WERI-Rb-1 (cell line): ENCODE measurements at regions not wholly inside any gene's neighbourhood (a gene's known extent, or its start where the extent isn't known, plus 50 kb on each side); places are given as distances from the start of the nearest gene placed in this dataset.

Source experiments
- DNase-seq: peaks from one replicate; pipeline ENCODE4 v3.0.0-alpha.2; 2020
- H3K27ac ChIP-seq: fragments of 250-450 bp; sonication (Bioruptor Pico); 2 replicates; pipeline ENCODE4 v1.5.1; 2020; ENCODE audit warnings: mild to moderate bottlenecking, moderate library complexity
- H3K27me3 ChIP-seq: fragments of 250-450 bp; sonication (Bioruptor Pico); 2 replicates; pipeline ENCODE4 v1.5.1; 2021; ENCODE audit warnings: mild to moderate bottlenecking, low read depth, moderate library complexity; ENCODE audit not compliant: insufficient read depth, severe bottlenecking
- H3K36me3 ChIP-seq: fragments of 250-450 bp; sonication (Bioruptor Pico); 2 replicates; pipeline ENCODE4 v1.5.1; 2020; ENCODE audit warnings: mild to moderate bottlenecking, moderate library complexity
- H3K4me3 ChIP-seq: 2 replicates; pipeline ENCODE4 v1.5.1; 2011; ENCODE audit warnings: low read depth, mild to moderate bottlenecking, control low read depth, low read length
- H3K9me3 ChIP-seq: fragments of 250-450 bp; sonication (Bioruptor Pico); 2 replicates; pipeline ENCODE4 v1.5.1; 2021; ENCODE audit warnings: mild to moderate bottlenecking, moderate library complexity; ENCODE audit not compliant: severe bottlenecking
- TF ChIP-seq, protein P1 (sequence below): IDR thresholded peaks from 2 replicates; pipeline ENCODE4 v1.5.1; 2011; ENCODE audit warnings: low read depth, mild to moderate bottlenecking, control low read depth, inconsistent platforms, low read length

DNA sequence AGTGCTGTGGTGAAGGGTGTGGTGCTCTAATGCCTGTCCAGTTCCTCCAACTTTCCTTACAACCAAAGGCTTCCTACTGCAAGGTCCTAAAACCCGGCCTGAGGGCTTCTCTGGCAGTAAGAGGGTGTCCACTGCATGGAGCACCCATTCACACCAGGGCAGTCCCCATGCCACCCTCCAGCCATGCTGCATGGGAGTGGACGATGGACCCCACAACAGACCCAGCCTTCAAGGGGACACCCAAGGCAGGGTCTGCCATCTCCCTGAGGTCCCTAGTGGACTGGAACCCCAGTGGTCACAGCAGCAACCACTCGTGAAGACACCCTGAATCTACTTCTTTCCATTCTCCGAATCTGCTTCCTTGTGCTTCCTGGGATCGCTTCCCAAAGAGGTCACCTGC, 117.6 kb upstream of the SOX1 start:
- DNase-seq, result no peak
- Histone ChIP-seq H3K9me3 (peaks cover 4% of the 10 kb centered on the region), H3K4me3 (no peak overlapping the region), H3K36me3 (no peaks in the 10 kb centered on the region), H3K27ac (no peak overlapping the region), H3K27me3 (peaks cover 98% of the 10 kb centered on the region)
- TF ChIP-seq, protein P1, sequence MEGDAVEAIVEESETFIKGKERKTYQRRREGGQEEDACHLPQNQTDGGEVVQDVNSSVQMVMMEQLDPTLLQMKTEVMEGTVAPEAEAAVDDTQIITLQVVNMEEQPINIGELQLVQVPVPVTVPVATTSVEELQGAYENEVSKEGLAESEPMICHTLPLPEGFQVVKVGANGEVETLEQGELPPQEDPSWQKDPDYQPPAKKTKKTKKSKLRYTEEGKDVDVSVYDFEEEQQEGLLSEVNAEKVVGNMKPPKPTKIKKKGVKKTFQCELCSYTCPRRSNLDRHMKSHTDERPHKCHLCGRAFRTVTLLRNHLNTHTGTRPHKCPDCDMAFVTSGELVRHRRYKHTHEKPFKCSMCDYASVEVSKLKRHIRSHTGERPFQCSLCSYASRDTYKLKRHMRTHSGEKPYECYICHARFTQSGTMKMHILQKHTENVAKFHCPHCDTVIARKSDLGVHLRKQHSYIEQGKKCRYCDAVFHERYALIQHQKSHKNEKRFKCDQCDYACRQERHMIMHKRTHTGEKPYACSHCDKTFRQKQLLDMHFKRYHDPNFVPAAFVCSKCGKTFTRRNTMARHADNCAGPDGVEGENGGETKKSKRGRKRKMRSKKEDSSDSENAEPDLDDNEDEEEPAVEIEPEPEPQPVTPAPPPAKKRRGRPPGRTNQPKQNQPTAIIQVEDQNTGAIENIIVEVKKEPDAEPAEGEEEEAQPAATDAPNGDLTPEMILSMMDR, result no peak

DNA sequence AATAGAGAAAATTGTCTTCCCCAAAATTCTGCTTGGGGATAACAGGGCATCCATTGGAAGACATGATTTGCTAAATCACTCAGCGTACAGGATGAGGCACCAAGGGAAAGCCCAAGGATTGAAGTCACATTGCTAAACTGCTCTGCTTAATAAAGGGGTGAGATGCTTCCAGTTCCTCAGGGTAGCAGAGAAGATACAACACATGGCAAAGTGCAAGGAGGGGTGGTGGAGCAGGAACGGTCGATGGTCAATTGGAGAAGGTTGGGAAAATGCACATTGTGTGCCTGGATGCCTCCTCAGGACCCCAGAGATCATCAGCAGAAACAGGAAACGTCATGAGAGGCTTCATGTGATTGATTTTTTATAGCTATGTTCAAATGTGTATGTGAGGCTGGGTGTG, 116.3 kb upstream of the SOX1 start:
- Histone ChIP-seq H3K36me3 (no peaks in the 10 kb centered on the region), H3K4me3 (no peak overlapping the region), H3K27ac (no peak overlapping the region), H3K27me3 (peaks cover 100% of the 10 kb centered on the region), H3K9me3 (peaks cover 9% of the 10 kb centered on the region)
- no peak for DNase-seq
- TF ChIP-seq, protein P1, result no peak

DNA sequence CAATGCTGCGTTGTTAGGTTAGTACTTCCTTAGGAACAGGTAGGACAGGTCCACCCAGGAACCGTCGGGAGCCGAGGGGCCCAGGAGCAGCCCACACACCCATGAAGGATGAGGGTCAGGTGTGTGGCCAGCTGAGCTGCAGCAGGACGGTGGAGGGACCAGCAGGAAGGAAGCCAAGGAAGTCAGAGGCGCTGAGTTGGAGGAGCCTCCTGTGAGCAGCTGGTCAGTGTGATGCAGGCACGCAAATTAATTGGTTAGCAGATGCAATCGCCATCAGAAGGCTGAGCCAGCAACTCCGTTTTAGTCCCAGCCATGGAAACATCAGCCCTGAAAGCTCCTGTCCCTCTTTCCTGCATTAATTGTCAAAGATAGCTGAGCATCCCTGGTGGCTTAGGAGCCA, 114.9 kb upstream of the SOX1 start:
- Histone ChIP-seq H3K4me3 (no peak overlapping the region), H3K36me3 (no peaks in the 10 kb centered on the region), H3K27ac (no peak overlapping the region), H3K27me3 (peaks cover 100% of the 10 kb centered on the region), H3K9me3 (peaks cover 13% of the 10 kb centered on the region)
- DNase-seq, result no peak
- TF ChIP-seq, protein P1, result no peak

DNA sequence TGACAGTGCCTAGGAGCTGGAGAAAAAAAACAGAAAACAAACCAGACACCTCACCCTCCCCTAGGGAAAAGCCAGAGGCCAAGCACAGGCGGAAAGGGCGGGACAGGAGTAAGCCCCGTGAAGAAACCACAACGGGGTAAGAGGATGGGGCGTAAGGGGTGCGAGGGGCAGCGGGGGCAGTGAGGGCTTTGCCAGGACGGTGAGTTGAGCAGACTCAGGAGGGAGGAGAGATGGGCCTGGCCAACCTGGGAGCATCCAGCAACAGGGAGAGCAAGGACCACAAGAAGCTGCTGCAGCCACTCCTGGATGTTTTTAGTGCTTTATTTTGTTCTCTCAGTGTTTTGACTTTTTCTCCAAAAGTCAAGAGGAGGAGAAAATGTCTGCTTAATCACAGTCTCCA, 114.1 kb upstream of the SOX1 start:
- H3K36me3 ChIP-seq, result no peaks in the 10 kb centered on the region
- no peak overlapping the region for H3K4me3 ChIP-seq
- peaks cover 13% of the 10 kb centered on the region for H3K9me3 ChIP-seq
- TF ChIP-seq, protein P1, result no peak
- H3K27me3 ChIP-seq, result peaks cover 100% of the 10 kb centered on the region
- no peak overlapping the region for H3K27ac ChIP-seq
- DNase-seq, result no peak

DNA sequence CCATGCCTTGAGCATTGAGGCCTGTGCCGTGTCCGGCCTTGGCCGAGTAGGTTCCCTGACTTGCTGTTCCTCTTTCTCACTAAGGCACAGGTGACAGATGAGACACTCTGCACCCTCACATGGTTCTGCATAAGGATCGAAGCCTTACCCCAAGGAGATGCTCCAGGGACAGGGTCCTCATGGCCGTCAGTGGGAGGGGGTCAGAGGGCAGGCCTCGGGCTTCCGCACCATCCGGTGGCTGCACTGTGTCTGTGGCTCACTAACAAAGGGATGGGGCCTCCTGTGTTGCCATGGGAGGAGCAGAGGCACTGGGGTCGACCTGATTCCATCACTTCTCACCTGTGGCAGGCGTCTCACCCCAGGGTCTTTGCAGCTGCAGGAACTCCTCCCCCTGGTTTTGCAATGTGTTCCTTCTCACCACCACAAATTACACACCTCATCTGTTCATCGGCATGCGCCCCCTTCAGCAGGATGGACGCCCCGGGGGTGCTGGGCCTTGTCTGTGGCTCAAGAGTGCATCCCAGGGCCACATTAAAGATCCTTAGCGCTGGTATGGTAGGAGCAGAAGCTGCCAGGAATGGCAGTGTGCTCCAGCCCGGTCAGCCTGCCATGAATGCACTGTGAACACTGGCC, 113.3 kb upstream of the SOX1 start:
- no peaks in the 10 kb centered on the region for H3K36me3 ChIP-seq
- H3K9me3 ChIP-seq, result peaks cover 13% of the 10 kb centered on the region
- no peak overlapping the region for H3K4me3 ChIP-seq
- TF ChIP-seq, protein P1, result no peak
- peaks cover 100% of the 10 kb centered on the region for H3K27me3 ChIP-seq
- H3K27ac ChIP-seq, result no peak overlapping the region
- no peak for DNase-seq

DNA sequence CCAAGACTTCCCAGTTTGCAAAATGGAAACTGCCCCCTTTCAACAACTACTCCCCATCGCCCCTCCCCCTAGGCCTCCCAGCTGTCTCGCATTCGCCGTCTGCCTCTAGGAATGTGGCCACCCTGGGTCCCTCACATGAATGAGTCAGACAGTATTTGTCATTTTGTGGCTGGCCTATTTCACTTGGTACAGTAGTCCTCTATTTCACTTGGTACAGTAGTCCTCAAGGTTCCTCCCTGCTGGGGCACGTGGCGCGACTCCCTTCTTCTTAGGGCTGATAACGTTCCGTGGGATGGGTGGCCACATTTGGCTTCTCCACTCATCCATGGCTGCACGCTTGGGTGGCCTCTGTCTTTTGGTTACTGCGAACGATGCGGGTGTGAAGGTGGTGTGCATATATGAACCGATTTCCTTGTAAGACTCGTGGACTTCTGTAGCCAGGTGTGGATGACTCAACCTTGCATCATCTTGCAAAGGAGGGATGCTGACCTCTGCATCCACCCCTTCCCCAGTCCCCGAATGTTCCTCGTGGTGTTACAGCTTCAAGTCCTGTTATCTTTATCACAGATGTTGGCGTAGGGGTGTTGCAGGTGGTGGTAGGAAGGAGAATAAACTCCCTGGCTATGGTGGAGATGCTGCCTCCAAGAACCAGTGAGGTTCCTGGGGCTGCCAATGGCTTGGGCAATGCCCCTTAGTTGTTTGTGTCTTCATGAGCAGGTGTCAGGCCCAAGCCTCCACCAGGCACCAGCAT, 112.1 kb upstream of the SOX1 start:
- Histone ChIP-seq H3K9me3 (peaks cover 13% of the 10 kb centered on the region), H3K4me3 (no peak overlapping the region), H3K27me3 (peaks cover 100% of the 10 kb centered on the region), H3K36me3 (no peaks in the 10 kb centered on the region), H3K27ac (no peak overlapping the region)
- TF ChIP-seq, protein P1, result no peak
- no peak for DNase-seq
